ENCODE measurements at regions not wholly inside any gene's neighbourhood (a gene's known extent, or its start where the extent isn't known, plus 50 kb on each side); places are given as distances from the start of the nearest gene placed in this dataset.
A peak's percentile ranks its signal among the peaks of the same experiment; 100 is the strongest.

DNA sequence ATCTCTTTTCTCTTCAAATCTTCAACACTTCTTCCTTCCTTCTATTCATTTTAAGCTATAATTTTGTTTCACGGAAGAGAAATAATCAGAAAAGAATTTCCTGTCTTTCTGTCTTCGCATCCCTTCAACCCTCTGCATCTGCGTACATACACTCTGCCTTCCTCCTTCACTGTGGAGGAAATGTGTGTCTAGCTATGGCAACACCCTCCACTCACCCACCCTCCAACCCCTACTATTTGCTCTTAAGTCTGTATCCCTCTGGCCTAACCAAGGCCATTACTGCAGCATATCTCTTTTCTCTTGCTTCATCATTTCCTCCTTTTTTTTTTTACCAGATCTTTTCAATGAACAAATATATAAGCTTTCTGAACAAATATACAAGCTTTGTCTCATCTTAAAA lies 105.7 kb upstream of the NUDT12 start:
- TF ChIP-seq SP1 (IDR thresholded peaks at IDR 0.05; ENCODE audit: low read depth) (no peak), TCF7L2 (IDR thresholded peaks at IDR 0.05; ENCODE audit: borderline replicate concordance, extremely low read depth, insufficient read depth, insufficient read length) (no peak)
- H3K9me3 ChIP-seq (ENCODE audit: control insufficient read depth in 1 of 2, insufficient read depth in 1 of 2, low read depth in 1 of 2, low read length in 2 of 2), result no peaks in the 10 kb centered on the region
- no peak overlapping the region for H3K9ac ChIP-seq (ENCODE audit: low read length)
- ChIA-PET POLR2A (no interaction called here), CTCF (no interaction called here), RAD21 (ENCODE audit: low non-redundant PET in 1 of 2, low total read pairs in 2 of 2, uncharacterized antibody in 2 of 2, unreplicated experiment in 2 of 2) (interaction anchor here in 1 of 2 experiments (0.7 kb wide), 1 partner anchor 212 kb away, joined by 3 read pairs; no protein-coding TSS in a partner anchor)
- H3K27me3 ChIP-seq (ENCODE audit: insufficient read depth, low read length), result no peaks in the 10 kb centered on the region
- ATAC-seq (no peak), DNase-seq (ENCODE audit: low read depth, low spot score) (no peak)
- H3K36me3 ChIP-seq (ENCODE audit: control insufficient read depth in 1 of 2, insufficient read depth in 2 of 2, low read length in 2 of 2), result no peaks in the 10 kb centered on the region
- no peaks in the 10 kb centered on the region for H3K79me2 ChIP-seq (ENCODE audit: insufficient read depth, low read length)
- no peaks in the 10 kb centered on the region for H4K20me1 ChIP-seq (ENCODE audit: insufficient read depth)
- H3K4me3 ChIP-seq (replicated peaks in 1 of 2; ENCODE audit: low read depth in 1 of 2, low read length in 2 of 2), result no peak overlapping the region
- no peaks in the 10 kb centered on the region for H3K9me2 ChIP-seq (ENCODE audit: insufficient read depth)
- no peak overlapping the region for H2AFZ ChIP-seq (ENCODE audit: low read depth, low read length, poor library complexity, severe bottlenecking)
- intact Hi-C loops (cut with micrococcal nuclease), result no loop called here
- BruUV-seq (replicated peaks), result no TSS peak
- no peak overlapping the region for H3K27ac ChIP-seq (ENCODE audit: low read depth, low read length)
- no peak overlapping the region for H3K4me2 ChIP-seq (ENCODE audit: low read length)
- H3K4me1 ChIP-seq (ENCODE audit: control insufficient read depth in 1 of 2, insufficient read depth in 2 of 2, low read length in 2 of 2), result peaks cover 0 to 4% of the 10 kb centered on the region in 2 experiments; a peak in 2 of 4 replicates

- ATAC-seq, result 0 out of 2 replicates have a peak, but pooled peaks have one; percentile 49
These were observed 104.5 kb upstream of the NUDT12 start for GRCh38 chr5:103667068-103667467.

More at GRCh38 chr5:103667068-103667467, 104.5 kb upstream of the NUDT12 start:
- no peaks in the 10 kb centered on the region for H3K9me2 ChIP-seq (ENCODE audit: insufficient read depth)
- no peak overlapping the region for H3K27ac ChIP-seq (ENCODE audit: low read depth, low read length)
- no peak for DNase-seq (ENCODE audit: low read depth, low spot score)
- no peak overlapping the region for H3K4me3 ChIP-seq (replicated peaks in 1 of 2; ENCODE audit: low read depth in 1 of 2, low read length in 2 of 2)
- no peaks in the 10 kb centered on the region for H3K79me2 ChIP-seq (ENCODE audit: insufficient read depth, low read length)
- no peaks in the 10 kb centered on the region for H3K36me3 ChIP-seq (ENCODE audit: control insufficient read depth in 1 of 2, insufficient read depth in 2 of 2, low read length in 2 of 2)
- ChIA-PET RAD21 (ENCODE audit: low non-redundant PET in 1 of 2, low total read pairs in 2 of 2, uncharacterized antibody in 2 of 2, unreplicated experiment in 2 of 2) (no interaction called here), POLR2A (no interaction called here), CTCF (no interaction called here)
- peak overlapping the region; percentile 20 for H2AFZ ChIP-seq (ENCODE audit: low read depth, low read length, poor library complexity, severe bottlenecking)
- no TSS peak for BruUV-seq (replicated peaks)
- H3K4me2 ChIP-seq (ENCODE audit: low read length), result peak overlapping the region; percentile 6; the same call in 1 of the 2 replicates
- H3K27me3 ChIP-seq (ENCODE audit: insufficient read depth, low read length), result no peaks in the 10 kb centered on the region
- peaks cover 0 to 4% of the 10 kb centered on the region in 2 experiments; a peak in 2 of 4 replicates for H3K4me1 ChIP-seq (ENCODE audit: control insufficient read depth in 1 of 2, insufficient read depth in 2 of 2, low read length in 2 of 2)
- no peaks in the 10 kb centered on the region for H4K20me1 ChIP-seq (ENCODE audit: insufficient read depth)
- TF ChIP-seq SP1 (IDR thresholded peaks at IDR 0.05; ENCODE audit: low read depth) (no peak), SIN3A (IDR thresholded peaks at IDR 0.05; ENCODE audit: low read depth) (no peak), CEBPB (IDR thresholded peaks at IDR 0.05; ENCODE audit: low read depth) (no peak), FOSL1 (IDR thresholded peaks at IDR 0.05; ENCODE audit: low read depth) (peak; percentile 53; the same call in 1 of the 2 replicates)
- intact Hi-C loops (cut with micrococcal nuclease), result no loop called here
- no peak overlapping the region for H3K9ac ChIP-seq (ENCODE audit: low read length)
- H3K9me3 ChIP-seq (ENCODE audit: control insufficient read depth in 1 of 2, insufficient read depth in 1 of 2, low read depth in 1 of 2, low read length in 2 of 2), result no peaks in the 10 kb centered on the region

Measured in HCT116 (cell line).